ENCODE measurements at regions not wholly inside any gene's neighbourhood (a gene's known extent, or its start where the extent isn't known, plus 50 kb on each side); places are given as distances from the start of the nearest gene placed in this dataset.
"Not testable (repeated sequence)": the region's sequence is repeated elsewhere in the genome, so short reads cannot be mapped to it uniquely, and the experiment has no call there.

GRCh38 chr5:62238584-62238983, 67.4 kb upstream of the KIF2A start:
- DNase-seq = not testable (repeated sequence)

- DNase-seq = not testable (repeated sequence)
Observed at GRCh38 chr5:62240494-62240893, 65.5 kb upstream of the KIF2A start.

GRCh38 chr5:62242000-62242399, 64.0 kb upstream of the KIF2A start:
- DNase-seq = not testable (repeated sequence)

- DNase-seq = not testable (repeated sequence)
Observed at GRCh38 chr5:62243046-62243445, 63.0 kb upstream of the KIF2A start.

GRCh38 chr5:62248192-62248591, 57.8 kb upstream of the KIF2A start:
- not testable (repeated sequence) for DNase-seq

- not testable (repeated sequence) for DNase-seq
Observed at GRCh38 chr5:62250085-62250484, 55.9 kb upstream of the KIF2A start.

- DNase-seq = not testable (repeated sequence)
Observed at GRCh38 chr5:62250919-62251318, 55.1 kb upstream of the KIF2A start.

GRCh38 chr5:62252519-62252918, 53.5 kb upstream of the KIF2A start:
- not testable (repeated sequence) for DNase-seq

GRCh38 chr5:62255551-62255950, 50.5 kb upstream of the KIF2A start:
- DNase-seq = not testable (repeated sequence)

- DNase-seq = no peak
Observed at GRCh38 chr5:62256161-62257019, 49.6 kb upstream of the KIF2A start.

All from NK-92 treated with Interleukin-12 subunit alpha and Interleukin-12 subunit beta, amount 100 ng/mL, for 24 hours (cell line).